Neural crest cell (in vitro differentiated cells): ENCODE measurements at regions not wholly inside any gene's neighbourhood (a gene's known extent, or its start where the extent isn't known, plus 50 kb on each side); places are given as distances from the start of the nearest gene placed in this dataset.

ENCODE experiments used
- DNase-seq: peaks from one replicate; pipeline ENCODE4 v3.0.0; 2021; ENCODE audit warnings: low read depth, mixed read lengths, low spot score
- H3K27ac Mint-ChIP-seq: one replicate; pipeline ENCODE4 v1.8.0; 2021; ENCODE audit warnings: mild to moderate bottlenecking, mixed read lengths; ENCODE audit not compliant: unreplicated experiment
- H3K27me3 Mint-ChIP-seq: 2 replicates; pipeline ENCODE4 v1.8.0; 2021; ENCODE audit warnings: low read depth, mild to moderate bottlenecking, mixed read lengths
- H3K36me3 Mint-ChIP-seq: 2 replicates; pipeline ENCODE4 v1.8.0; 2021; ENCODE audit warnings: low read depth, mild to moderate bottlenecking, mixed read lengths
- H3K4me1 Mint-ChIP-seq: 2 replicates; pipeline ENCODE4 v1.8.0; 2021; ENCODE audit warnings: mixed read lengths
- H3K4me3 Mint-ChIP-seq: one replicate; pipeline ENCODE4 v1.8.0; 2021; ENCODE audit warnings: mild to moderate bottlenecking, mixed read lengths
- H3K9me3 Mint-ChIP-seq: 2 replicates; pipeline ENCODE4 v1.8.0; 2021; ENCODE audit warnings: mixed read lengths
- CTCF ChIP-seq: fragments of 200-600 bp; sonication (generic); conservative IDR thresholded peaks from 2 replicates; pipeline ENCODE4 v1.5.0; 2021; ENCODE audit warnings: antibody characterized with exemption, mild to moderate bottlenecking

DNA sequence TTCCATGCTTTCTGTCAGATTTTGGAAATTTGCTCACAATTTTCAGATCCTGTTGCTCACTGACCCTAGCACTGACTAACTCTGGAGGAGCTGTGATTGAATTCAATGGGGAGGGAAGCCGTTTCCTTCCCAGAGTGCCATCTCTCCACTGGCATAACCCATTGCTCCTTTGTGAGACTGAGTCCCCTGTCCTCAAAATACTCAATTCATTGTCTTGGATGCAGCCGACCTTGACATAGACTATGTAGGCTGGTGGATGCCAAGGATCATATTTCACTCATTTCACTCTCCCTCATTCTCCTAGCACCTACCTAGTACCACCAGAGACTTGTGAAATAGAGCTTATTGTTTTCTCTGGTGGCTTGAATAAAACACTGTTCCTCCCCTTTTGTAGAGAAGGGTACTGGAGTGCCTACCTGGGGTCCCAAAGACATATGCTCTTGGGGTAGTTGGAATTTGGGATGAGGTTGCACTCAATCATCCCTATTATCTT lies 511.3 kb upstream of the ZMIZ1 start:
- Mint-ChIP-seq H3K27me3 (no peaks in the 10 kb centered on the region), H3K4me1 (peaks cover 18% of the 10 kb centered on the region), H3K9me3 (no peaks in the 10 kb centered on the region), H3K36me3 (no peaks in the 10 kb centered on the region), H3K27ac (no peak overlapping the region), H3K4me3 (no peak overlapping the region)
- DNase-seq: no peak
- TF ChIP-seq CTCF: no peak

DNA sequence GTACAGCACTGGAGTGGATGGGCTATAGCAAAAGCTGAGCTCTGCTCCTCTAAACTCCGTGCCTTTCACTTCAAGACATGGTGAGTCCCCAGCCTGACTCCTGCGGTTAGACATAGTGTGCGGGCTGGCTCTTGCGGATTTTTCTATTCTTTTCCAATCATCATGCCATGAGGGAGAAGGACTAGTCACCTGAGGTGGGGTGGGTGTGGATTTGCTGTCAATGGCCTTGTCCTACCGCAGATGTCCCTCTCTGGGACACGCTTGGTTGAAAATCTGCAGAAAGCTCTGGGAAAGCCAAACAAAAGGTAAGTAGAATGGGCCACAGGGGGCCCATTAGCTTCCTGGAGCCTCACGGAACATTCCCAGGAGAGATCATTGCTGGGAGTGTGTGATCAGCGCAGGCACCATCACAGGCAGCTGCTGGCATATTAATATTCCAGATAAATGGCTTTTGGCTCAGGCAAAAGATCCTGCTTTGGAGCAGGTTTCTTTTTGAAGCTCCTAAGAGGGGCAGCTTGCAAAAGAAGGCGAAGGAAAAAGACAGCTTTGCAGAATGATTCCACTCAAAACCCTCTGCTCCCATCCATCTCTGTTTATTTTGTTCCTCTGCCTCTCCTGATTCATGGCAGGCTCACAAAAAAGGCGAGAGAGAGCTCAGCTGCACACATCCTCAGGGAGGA lies 509.0 kb upstream of the ZMIZ1 start:
- H3K36me3 Mint-ChIP-seq: no peaks in the 10 kb centered on the region
- H3K4me3 Mint-ChIP-seq: no peak overlapping the region
- TF ChIP-seq CTCF: no peak
- H3K27me3 Mint-ChIP-seq: no peaks in the 10 kb centered on the region
- H3K27ac Mint-ChIP-seq: no peak overlapping the region
- peaks cover 10% of the 10 kb centered on the region for H3K4me1 Mint-ChIP-seq
- H3K9me3 Mint-ChIP-seq: no peaks in the 10 kb centered on the region
- no peak for DNase-seq

- no peak for DNase-seq
- Mint-ChIP-seq H3K36me3 (no peaks in the 10 kb centered on the region), H3K27ac (no peak overlapping the region), H3K9me3 (no peaks in the 10 kb centered on the region), H3K4me1 (peaks cover 10% of the 10 kb centered on the region), H3K4me3 (no peak overlapping the region), H3K27me3 (no peaks in the 10 kb centered on the region)
- TF ChIP-seq CTCF: no peak
Measured at GRCh38 chr10:78560341-78560688, 508.5 kb upstream of the ZMIZ1 start.

DNA sequence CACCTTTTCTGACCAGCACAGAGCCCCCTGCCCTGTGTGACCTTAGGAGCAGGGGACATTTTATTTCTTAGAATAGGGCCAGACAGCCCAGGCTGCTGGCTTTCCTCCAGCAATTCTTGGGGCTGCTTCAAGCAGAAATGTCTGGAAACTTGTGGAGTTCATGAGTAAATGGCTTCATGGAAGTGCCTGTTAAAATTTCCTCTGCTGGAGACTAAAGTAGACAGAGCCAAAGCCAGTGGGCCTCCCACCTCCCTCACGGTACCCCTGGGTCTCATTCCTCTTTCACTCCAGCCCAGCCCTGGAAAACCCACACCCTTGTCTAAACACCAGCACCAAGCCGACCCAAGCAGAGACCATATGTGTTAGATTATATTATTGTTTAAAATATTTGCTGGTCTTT lies 505.5 kb upstream of the ZMIZ1 start:
- H3K4me3 Mint-ChIP-seq: no peak overlapping the region
- no peak for DNase-seq
- H3K27ac Mint-ChIP-seq: no peak overlapping the region
- no peak for TF ChIP-seq CTCF
- H3K4me1 Mint-ChIP-seq: peaks cover 30% of the 10 kb centered on the region
- H3K9me3 Mint-ChIP-seq: no peaks in the 10 kb centered on the region
- H3K27me3 Mint-ChIP-seq: no peaks in the 10 kb centered on the region
- H3K36me3 Mint-ChIP-seq: no peaks in the 10 kb centered on the region

DNA sequence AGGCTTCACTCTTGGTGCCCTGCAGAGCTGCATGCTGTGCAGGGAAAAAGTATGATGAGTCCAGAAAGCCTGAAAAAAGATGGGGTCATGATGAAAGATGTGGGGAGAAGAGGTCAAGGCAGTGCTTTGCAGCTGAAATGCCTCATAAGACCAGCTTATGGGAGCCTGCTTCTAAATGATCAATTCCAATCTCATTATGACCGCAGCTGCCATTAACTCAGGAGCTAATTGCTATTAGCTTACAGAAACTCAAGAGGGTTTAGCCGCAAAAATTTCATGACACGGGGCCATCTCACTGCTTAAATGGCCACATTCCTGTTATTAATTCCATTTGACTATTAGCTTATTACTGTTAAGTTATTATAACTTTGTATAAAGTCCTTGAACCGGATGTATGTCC lies 502.9 kb upstream of the ZMIZ1 start:
- Mint-ChIP-seq H3K4me1 (peaks cover 40% of the 10 kb centered on the region), H3K36me3 (no peaks in the 10 kb centered on the region), H3K4me3 (no peak overlapping the region), H3K27ac (no peak overlapping the region), H3K9me3 (no peaks in the 10 kb centered on the region), H3K27me3 (no peaks in the 10 kb centered on the region)
- no peak for TF ChIP-seq CTCF
- no peak for DNase-seq
